ENCODE measurements at regions not wholly inside any gene's neighbourhood (a gene's known extent, or its start where the extent isn't known, plus 50 kb on each side); places are given as distances from the start of the nearest gene placed in this dataset.

DNA sequence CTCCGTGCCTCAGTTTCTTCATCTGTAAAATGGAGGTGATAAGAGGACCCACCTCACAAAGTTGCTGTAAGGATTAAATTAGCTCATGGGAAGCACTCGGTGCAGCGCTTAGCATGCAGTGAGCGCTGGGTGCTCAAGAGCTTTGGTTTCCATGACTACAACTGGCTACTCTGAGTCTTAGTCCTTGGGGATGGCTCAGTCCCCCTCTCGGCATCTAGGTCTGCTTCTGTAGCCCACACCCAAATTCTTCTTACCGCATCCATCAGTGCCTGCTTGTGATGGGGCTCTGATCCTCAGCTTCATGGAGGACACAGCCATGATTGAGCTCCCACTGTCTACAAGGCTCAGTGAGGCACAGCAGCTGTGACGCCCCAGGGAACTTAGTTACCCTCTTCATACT, 159.0 kb downstream of the ACTL8 start:
- no peak for DNase-seq (ENCODE audit: low read depth)
- TF ChIP-seq, protein P1, sequence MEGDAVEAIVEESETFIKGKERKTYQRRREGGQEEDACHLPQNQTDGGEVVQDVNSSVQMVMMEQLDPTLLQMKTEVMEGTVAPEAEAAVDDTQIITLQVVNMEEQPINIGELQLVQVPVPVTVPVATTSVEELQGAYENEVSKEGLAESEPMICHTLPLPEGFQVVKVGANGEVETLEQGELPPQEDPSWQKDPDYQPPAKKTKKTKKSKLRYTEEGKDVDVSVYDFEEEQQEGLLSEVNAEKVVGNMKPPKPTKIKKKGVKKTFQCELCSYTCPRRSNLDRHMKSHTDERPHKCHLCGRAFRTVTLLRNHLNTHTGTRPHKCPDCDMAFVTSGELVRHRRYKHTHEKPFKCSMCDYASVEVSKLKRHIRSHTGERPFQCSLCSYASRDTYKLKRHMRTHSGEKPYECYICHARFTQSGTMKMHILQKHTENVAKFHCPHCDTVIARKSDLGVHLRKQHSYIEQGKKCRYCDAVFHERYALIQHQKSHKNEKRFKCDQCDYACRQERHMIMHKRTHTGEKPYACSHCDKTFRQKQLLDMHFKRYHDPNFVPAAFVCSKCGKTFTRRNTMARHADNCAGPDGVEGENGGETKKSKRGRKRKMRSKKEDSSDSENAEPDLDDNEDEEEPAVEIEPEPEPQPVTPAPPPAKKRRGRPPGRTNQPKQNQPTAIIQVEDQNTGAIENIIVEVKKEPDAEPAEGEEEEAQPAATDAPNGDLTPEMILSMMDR (IDR thresholded peaks at IDR 0.05; ENCODE audit: low read depth, low read length) = no peak
- TF ChIP-seq MYC (IDR thresholded peaks at IDR 0.05; ENCODE audit: low read depth, low read length) (no peak), MAX (IDR thresholded peaks at IDR 0.05; ENCODE audit: low read depth, low read length) (no peak), POLR2A (IDR thresholded peaks at IDR 0.05; ENCODE audit: extremely low read depth, insufficient read length) (no peak)

GRCh38 chr1:17914987-17915386, 159.9 kb downstream of the ACTL8 start:
- TF ChIP-seq, protein P1 (IDR thresholded peaks at IDR 0.05; ENCODE audit: low read depth, low read length) = no peak
- TF ChIP-seq POLR2A (IDR thresholded peaks at IDR 0.05; ENCODE audit: extremely low read depth, insufficient read length) = no peak
- no peak for TF ChIP-seq MYC (IDR thresholded peaks at IDR 0.05; ENCODE audit: low read depth, low read length)
- TF ChIP-seq MAX (IDR thresholded peaks at IDR 0.05; ENCODE audit: low read depth, low read length) = no peak
- no peak for DNase-seq (ENCODE audit: low read depth)
- no peak overlapping the region for H3K4me3 ChIP-seq (ENCODE audit: low read depth, low read length)

More for the DNA sequence above, 159.0 kb downstream of the ACTL8 start:
- no peak overlapping the region for H3K4me3 ChIP-seq (ENCODE audit: low read depth, low read length)

DNA sequence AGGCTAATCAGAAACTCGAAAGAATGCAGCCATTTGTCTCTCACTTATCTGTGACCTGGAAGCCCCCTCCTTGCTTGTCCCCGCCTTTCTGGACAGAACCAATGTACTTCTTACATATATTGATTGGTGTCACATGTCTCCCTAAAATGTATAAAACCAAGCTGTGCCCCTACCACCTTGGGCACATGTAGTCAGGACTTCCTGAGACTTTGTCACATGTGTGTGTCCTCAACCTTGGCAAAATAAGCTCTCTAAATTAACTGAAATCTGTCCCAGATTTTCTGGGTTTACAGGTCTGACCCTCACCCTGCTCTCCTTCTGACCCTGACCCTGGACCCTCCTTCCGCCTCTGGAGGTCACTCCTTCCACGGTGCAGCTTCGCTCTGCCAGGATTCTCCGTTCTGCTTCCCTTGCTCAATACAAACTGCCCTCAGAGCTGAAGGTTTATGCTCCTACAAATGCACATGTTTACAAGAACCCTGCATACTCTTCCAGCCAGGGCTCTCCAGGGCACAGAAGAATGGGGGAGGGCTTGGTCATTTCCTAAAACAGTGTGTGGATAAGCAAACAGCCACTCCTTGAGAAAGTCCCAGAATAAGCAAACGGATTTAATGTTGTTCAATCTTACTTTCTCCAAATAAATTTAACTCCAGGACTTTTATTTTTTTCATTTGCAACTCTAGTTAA, 160.5 kb downstream of the ACTL8 start:
- TF ChIP-seq, protein P1 (IDR thresholded peaks at IDR 0.05; ENCODE audit: low read depth, low read length) = no peak
- TF ChIP-seq MAX (IDR thresholded peaks at IDR 0.05; ENCODE audit: low read depth, low read length) (no peak), POLR2A (IDR thresholded peaks at IDR 0.05; ENCODE audit: extremely low read depth, insufficient read length) (no peak), MYC (IDR thresholded peaks at IDR 0.05; ENCODE audit: low read depth, low read length) (no peak)
- no peak for DNase-seq (ENCODE audit: low read depth)
- H3K4me3 ChIP-seq (ENCODE audit: low read depth, low read length) = no peak overlapping the region

- DNase-seq (ENCODE audit: low read depth) = no peak
- TF ChIP-seq MYC (IDR thresholded peaks at IDR 0.05; ENCODE audit: low read depth, low read length) (no peak), POLR2A (IDR thresholded peaks at IDR 0.05; ENCODE audit: extremely low read depth, insufficient read length) (no peak), MAX (IDR thresholded peaks at IDR 0.05; ENCODE audit: low read depth, low read length) (no peak)
- TF ChIP-seq, protein P1 (IDR thresholded peaks at IDR 0.05; ENCODE audit: low read depth, low read length) = no peak
- no peak overlapping the region for H3K4me3 ChIP-seq (ENCODE audit: low read depth, low read length)
Measured at GRCh38 chr1:17916702-17917101, 161.6 kb downstream of the ACTL8 start.

DNA sequence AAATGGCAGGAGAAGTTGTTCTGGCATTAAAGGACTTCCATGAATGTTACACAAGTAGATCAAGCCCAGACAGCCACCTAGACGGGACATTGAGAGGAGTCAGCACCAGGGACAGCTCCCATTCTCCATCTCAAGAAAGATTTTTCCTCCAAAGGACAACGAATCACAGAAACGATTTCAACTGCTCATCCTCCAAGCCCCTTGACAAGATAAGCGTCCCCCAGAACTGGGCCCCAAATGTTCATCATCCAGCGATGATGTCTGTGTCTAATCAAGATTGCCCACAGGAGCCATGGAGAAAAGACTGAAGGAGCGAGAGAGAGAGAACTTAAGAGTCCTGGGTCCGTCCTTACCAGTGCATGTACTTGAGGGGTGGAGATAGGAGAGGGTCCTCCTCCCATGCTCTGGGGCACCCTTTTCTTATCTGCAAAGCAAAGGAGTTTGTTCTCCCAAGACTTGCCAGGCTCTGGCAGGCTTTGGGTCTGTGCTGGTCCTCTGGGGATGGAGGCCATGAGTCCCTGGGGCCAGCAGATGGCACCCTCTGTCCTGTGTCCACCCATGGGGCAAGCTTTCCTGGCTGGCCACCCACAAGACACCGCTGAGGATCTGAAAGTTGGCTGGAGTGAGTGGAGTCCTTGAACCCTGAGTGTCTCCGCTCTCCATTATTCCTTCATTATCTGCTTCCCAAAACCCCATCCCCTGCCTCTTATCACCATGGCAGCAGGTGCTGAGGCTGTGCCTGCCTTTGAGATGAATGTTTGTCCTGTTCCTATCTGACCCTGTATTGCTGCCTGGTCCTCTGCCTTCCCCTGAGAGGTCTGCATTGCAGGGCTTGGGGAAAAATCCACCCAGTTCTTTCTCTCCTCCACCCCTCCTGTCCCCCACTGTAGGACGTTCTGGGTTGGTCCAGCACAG, 164.6 kb downstream of the ACTL8 start:
- H3K4me3 ChIP-seq (ENCODE audit: low read depth, low read length) = no peak overlapping the region
- TF ChIP-seq MAX (IDR thresholded peaks at IDR 0.05; ENCODE audit: low read depth, low read length) (no peak), MYC (IDR thresholded peaks at IDR 0.05; ENCODE audit: low read depth, low read length) (no peak), POLR2A (IDR thresholded peaks at IDR 0.05; ENCODE audit: extremely low read depth, insufficient read length) (no peak)
- TF ChIP-seq, protein P1 (IDR thresholded peaks at IDR 0.05; ENCODE audit: low read depth, low read length) = peak; percentile 46
- DNase-seq (ENCODE audit: low read depth) = peak; percentile 56
